HEK293 (cell line): ENCODE measurements at regions not wholly inside any gene's neighbourhood (a gene's known extent, or its start where the extent isn't known, plus 50 kb on each side); places are given as distances from the start of the nearest gene placed in this dataset.

Experiments
- CTCF ChIA-PET: fragments of 350-600 bp; formaldehyde crosslinking; extraction: SDS; loops from one replicate; lab custom pipeline; 2021; ENCODE audit warnings: antibody characterized with exemption; lab: Yijun Ruan, JAX
- POLR2A ChIA-PET: fragments of 300-600 bp; formaldehyde crosslinking; extraction: SDS; loops from one replicate; lab custom pipeline; 2020; ENCODE audit warnings: antibody characterized with exemption, inconsistent platforms; lab: Yijun Ruan, JAX
- H3K27ac ChIP-seq: fragments of 200-500 bp; sonication (Bioruptor generic); 2 replicates; pipeline ENCODE4 v1.5.1; 2014; ENCODE audit warnings: low read depth, low read length, control low read depth, inconsistent platforms; ENCODE audit errors: extremely low read depth
- H3K36me3 ChIP-seq, 2 experiments: fragments of 200-500 bp in 1 of 2; sonication (Bioruptor generic) in 1 of 2; 1 replicate in 1 of 2; 2 replicates in 1 of 2; pipeline ENCODE4 v1.5.1; 2014 to 2017; ENCODE audit warnings: inconsistent platforms in 2 of 2, low read length in 2 of 2; ENCODE audit not compliant: control insufficient read depth in 2 of 2, insufficient read depth in 1 of 2
- H3K4me1 ChIP-seq: fragments of 200-500 bp; sonication (Bioruptor generic); 2 replicates; pipeline ENCODE4 v1.5.1; 2014; ENCODE audit warnings: mild to moderate bottlenecking, low read length, inconsistent platforms; ENCODE audit not compliant: control insufficient read depth, insufficient read depth
- H3K4me3 ChIP-seq: 2 replicates; pipeline ENCODE4 v1.5.1; 2011; ENCODE audit warnings: low read depth, mild to moderate bottlenecking, control low read depth, low read length, moderate library complexity
- H3K9me3 ChIP-seq: fragments of 200-500 bp; sonication (Bioruptor generic); 2 replicates; pipeline ENCODE4 v1.5.1; 2014; ENCODE audit warnings: low read depth, low read length, inconsistent platforms; ENCODE audit not compliant: control insufficient read depth, insufficient read depth
- OSR2 ChIP-seq: fragments of 450-650 bp; formaldehyde crosslinking; IDR thresholded peaks from 2 replicates; pipeline ENCODE4 v1.5.1; 2016; ENCODE audit warnings: missing biosample characterization, missing genetic modification characterization
- RBAK ChIP-seq: fragments of 450-650 bp; formaldehyde crosslinking; IDR thresholded peaks from 2 replicates; pipeline ENCODE4 v1.5.1; 2016; ENCODE audit warnings: missing biosample characterization, missing genetic modification characterization
- REPIN1 ChIP-seq: fragments of 450-650 bp; formaldehyde crosslinking; IDR thresholded peaks from 2 replicates; pipeline ENCODE4 v1.5.1; 2017; ENCODE audit warnings: missing biosample characterization, missing genetic modification characterization, low read depth
- ZBTB1 ChIP-seq: fragments of 450-650 bp; formaldehyde crosslinking; IDR thresholded peaks from 2 replicates; pipeline ENCODE4 v1.5.1; 2016; ENCODE audit warnings: missing biosample characterization, missing genetic modification characterization
- ZNF140 ChIP-seq: fragments of 450-650 bp; formaldehyde crosslinking; IDR thresholded peaks from 2 replicates; pipeline ENCODE4 v1.5.1; 2016; ENCODE audit warnings: missing biosample characterization, missing genetic modification characterization
- ZNF155 ChIP-seq: fragments of 450-650 bp; formaldehyde crosslinking; IDR thresholded peaks from 2 replicates; pipeline ENCODE4 v1.5.1; 2016; ENCODE audit warnings: missing biosample characterization, missing genetic modification characterization
- ZNF175 ChIP-seq: fragments of 450-650 bp; formaldehyde crosslinking; IDR thresholded peaks from 2 replicates; pipeline ENCODE4 v1.5.1; 2016; ENCODE audit warnings: missing biosample characterization, missing genetic modification characterization
- ZNF335 ChIP-seq: fragments of 450-650 bp; formaldehyde crosslinking; conservative IDR thresholded peaks from 2 replicates; pipeline ENCODE4 v1.5.1; 2016; ENCODE audit warnings: missing biosample characterization, missing genetic modification characterization
- ZNF561 ChIP-seq: fragments of 450-650 bp; IDR thresholded peaks from 2 replicates; pipeline ENCODE4 v1.5.1; 2018; ENCODE audit warnings: missing biosample characterization, missing genetic modification characterization, borderline replicate concordance
- ZNF571 ChIP-seq: fragments of 450-650 bp; formaldehyde crosslinking; IDR thresholded peaks from 2 replicates; pipeline ENCODE4 v1.5.0; 2017; ENCODE audit warnings: missing biosample characterization, missing genetic modification characterization
- ZNF610 ChIP-seq: fragments of 450-650 bp; formaldehyde crosslinking; IDR thresholded peaks from 2 replicates; pipeline ENCODE4 v1.5.1; 2016; ENCODE audit warnings: missing biosample characterization, missing genetic modification characterization, borderline replicate concordance
- ZNF776 ChIP-seq: fragments of 450-650 bp; formaldehyde crosslinking; IDR thresholded peaks from 2 replicates; pipeline ENCODE4 v1.5.0; 2017; ENCODE audit warnings: missing biosample characterization, missing genetic modification characterization, borderline replicate concordance
- TF ChIP-seq, protein P1 (sequence below): fragments of 450-650 bp; formaldehyde crosslinking; IDR thresholded peaks from 2 replicates; pipeline ENCODE4 v1.5.1; 2016; ENCODE audit warnings: missing biosample characterization, missing genetic modification characterization
- TF ChIP-seq, protein P2 (sequence below): fragments of 450-650 bp; formaldehyde crosslinking; IDR thresholded peaks from 2 replicates; pipeline ENCODE4 v1.5.1; 2017; ENCODE audit warnings: missing biosample characterization, missing genetic modification characterization
- TF ChIP-seq, protein P3 (sequence below): fragments of 450-650 bp; formaldehyde crosslinking; IDR thresholded peaks from 2 replicates; pipeline ENCODE4 v1.5.1; 2016; ENCODE audit warnings: missing biosample characterization, missing genetic modification characterization
- TF ChIP-seq, protein P4 (sequence below): fragments of 450-650 bp; formaldehyde crosslinking; IDR thresholded peaks from 2 replicates; pipeline ENCODE4 v1.5.1; 2016; ENCODE audit warnings: missing biosample characterization, missing genetic modification characterization
- TF ChIP-seq, protein P5 (sequence below): fragments of 450-650 bp; formaldehyde crosslinking; IDR thresholded peaks from 2 replicates; pipeline ENCODE4 v1.5.1; 2016; ENCODE audit warnings: missing biosample characterization, missing genetic modification characterization

DNA sequence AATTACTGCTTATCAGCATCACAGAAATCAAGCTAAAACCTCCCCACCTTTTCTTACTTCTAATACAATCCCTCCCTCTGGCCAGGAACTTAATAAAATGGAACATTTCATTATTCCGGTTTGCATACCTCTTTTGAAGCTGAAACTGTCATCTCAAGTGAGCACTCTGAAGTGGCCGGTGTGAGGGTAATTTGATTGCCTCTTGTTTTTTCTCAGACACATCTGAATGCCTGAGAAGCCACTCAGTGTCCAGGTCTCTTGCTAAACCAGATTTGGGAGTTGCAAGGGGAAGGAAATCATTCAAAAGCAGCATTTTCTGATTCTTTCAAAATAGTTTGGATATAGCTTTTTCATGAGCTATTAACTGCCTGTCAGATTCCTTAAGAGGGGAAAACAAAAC, 190.3 kb downstream of the C1D start (continued):
- TF ChIP-seq, protein P1, sequence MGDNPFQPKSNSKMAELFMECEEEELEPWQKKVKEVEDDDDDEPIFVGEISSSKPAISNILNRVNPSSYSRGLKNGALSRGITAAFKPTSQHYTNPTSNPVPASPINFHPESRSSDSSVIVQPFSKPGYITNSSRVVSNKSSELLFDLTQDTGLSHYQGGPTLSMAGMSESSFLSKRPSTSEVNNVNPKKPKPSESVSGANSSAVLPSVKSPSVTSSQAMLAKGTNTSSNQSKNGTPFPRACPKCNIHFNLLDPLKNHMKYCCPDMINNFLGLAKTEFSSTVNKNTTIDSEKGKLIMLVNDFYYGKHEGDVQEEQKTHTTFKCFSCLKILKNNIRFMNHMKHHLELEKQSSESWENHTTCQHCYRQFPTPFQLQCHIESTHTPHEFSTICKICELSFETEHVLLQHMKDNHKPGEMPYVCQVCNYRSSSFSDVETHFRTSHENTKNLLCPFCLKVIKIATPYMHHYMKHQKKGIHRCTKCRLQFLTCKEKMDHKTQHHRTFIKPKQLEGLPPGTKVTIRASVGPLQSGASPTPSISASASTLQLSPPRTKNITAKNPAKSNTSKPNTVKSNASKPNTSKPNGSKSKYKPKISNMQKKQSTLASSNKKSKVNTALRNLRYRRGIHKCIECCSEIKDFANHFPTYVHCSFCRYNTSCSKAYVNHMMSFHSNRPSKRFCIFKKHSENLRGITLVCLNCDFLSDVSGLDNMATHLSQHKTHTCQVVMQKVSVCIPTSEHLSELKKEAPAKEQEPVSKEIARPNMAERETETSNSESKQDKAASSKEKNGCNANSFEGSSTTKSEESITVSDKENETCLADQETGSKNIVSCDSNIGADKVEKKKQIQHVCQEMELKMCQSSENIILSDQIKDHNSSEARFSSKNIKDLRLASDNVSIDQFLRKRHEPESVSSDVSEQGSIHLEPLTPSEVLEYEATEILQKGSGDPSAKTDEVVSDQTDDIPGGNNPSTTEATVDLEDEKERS (tag by site-specific recombination) = no peak
- TF ChIP-seq RBAK (tag by site-specific recombination) = no peak
- TF ChIP-seq ZNF571 = no peak
- no peak for TF ChIP-seq ZNF140 (tag by site-specific recombination)
- TF ChIP-seq, protein P2, sequence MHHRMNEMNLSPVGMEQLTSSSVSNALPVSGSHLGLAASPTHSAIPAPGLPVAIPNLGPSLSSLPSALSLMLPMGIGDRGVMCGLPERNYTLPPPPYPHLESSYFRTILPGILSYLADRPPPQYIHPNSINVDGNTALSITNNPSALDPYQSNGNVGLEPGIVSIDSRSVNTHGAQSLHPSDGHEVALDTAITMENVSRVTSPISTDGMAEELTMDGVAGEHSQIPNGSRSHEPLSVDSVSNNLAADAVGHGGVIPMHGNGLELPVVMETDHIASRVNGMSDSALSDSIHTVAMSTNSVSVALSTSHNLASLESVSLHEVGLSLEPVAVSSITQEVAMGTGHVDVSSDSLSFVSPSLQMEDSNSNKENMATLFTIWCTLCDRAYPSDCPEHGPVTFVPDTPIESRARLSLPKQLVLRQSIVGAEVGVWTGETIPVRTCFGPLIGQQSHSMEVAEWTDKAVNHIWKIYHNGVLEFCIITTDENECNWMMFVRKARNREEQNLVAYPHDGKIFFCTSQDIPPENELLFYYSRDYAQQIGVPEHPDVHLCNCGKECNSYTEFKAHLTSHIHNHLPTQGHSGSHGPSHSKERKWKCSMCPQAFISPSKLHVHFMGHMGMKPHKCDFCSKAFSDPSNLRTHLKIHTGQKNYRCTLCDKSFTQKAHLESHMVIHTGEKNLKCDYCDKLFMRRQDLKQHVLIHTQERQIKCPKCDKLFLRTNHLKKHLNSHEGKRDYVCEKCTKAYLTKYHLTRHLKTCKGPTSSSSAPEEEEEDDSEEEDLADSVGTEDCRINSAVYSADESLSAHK (tag by site-specific recombination) = no peak
- TF ChIP-seq ZNF610 (tag by site-specific recombination) = no peak
- TF ChIP-seq ZNF175 = no peak
- no peak for TF ChIP-seq OSR2 (tag by site-specific recombination)
- no peak for TF ChIP-seq REPIN1 (tag by site-specific recombination)

DNA sequence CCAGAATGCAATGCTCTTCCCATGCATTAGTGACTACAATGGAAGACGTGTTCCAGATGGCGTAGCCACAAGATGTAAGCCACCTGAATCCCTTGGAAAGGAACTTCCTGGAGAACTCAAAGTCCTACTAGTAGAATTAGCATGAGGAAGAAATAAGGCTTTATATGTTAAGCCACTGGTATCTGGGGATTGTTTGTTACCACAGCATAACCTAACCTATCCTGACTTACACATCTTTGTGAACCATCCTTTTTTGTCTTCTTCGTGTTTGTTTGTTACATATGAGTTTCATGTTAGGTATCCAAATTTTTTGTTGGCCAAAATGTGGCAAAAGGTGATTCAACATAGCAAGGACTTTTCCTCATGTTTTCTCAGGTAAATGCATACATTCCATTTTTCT, 188.9 kb downstream of the C1D start:
- H3K4me1 ChIP-seq = no peaks in the 10 kb centered on the region
- TF ChIP-seq, protein P3, sequence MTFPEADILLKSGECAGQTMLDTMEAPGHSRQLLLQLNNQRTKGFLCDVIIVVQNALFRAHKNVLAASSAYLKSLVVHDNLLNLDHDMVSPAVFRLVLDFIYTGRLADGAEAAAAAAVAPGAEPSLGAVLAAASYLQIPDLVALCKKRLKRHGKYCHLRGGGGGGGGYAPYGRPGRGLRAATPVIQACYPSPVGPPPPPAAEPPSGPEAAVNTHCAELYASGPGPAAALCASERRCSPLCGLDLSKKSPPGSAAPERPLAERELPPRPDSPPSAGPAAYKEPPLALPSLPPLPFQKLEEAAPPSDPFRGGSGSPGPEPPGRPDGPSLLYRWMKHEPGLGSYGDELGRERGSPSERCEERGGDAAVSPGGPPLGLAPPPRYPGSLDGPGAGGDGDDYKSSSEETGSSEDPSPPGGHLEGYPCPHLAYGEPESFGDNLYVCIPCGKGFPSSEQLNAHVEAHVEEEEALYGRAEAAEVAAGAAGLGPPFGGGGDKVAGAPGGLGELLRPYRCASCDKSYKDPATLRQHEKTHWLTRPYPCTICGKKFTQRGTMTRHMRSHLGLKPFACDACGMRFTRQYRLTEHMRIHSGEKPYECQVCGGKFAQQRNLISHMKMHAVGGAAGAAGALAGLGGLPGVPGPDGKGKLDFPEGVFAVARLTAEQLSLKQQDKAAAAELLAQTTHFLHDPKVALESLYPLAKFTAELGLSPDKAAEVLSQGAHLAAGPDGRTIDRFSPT (tag by site-specific recombination) = no peak
- no peak for TF ChIP-seq ZBTB1 (tag by site-specific recombination)
- TF ChIP-seq OSR2 (tag by site-specific recombination) = no peak
- no peak for TF ChIP-seq ZNF155 (tag by site-specific recombination)
- TF ChIP-seq, protein P4, sequence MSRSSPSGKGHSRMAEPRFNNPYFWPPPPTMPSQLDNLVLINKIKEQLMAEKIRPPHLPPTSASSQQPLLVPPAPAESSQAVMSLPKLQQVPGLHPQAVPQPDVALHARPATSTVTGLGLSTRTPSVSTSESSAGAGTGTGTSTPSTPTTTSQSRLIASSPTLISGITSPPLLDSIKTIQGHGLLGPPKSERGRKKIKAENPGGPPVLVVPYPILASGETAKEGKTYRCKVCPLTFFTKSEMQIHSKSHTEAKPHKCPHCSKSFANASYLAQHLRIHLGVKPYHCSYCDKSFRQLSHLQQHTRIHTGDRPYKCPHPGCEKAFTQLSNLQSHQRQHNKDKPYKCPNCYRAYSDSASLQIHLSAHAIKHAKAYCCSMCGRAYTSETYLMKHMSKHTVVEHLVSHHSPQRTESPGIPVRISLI (tag by site-specific recombination) = no peak
- TF ChIP-seq, protein P5, sequence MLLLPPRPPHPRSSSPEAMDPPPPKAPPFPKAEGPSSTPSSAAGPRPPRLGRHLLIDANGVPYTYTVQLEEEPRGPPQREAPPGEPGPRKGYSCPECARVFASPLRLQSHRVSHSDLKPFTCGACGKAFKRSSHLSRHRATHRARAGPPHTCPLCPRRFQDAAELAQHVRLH = no peak
- TF ChIP-seq ZNF335 (tag by site-specific recombination) = no peak
- TF ChIP-seq ZNF776 (tag by site-specific recombination) = no peak
- no peak for TF ChIP-seq ZNF561 (tag by site-specific recombination)
- H3K4me3 ChIP-seq = no peak overlapping the region
- no peaks in the 10 kb centered on the region for H3K36me3 ChIP-seq
- POLR2A ChIA-PET = no interaction called here
- CTCF ChIA-PET = interaction anchor here (1.1 kb wide), 1 partner anchor 9 kb away, joined by 3 read pairs; no protein-coding TSS in a partner anchor
- no peak overlapping the region for H3K27ac ChIP-seq
- H3K9me3 ChIP-seq = no peaks in the 10 kb centered on the region
